Keratinocyte (primary cell): ENCODE measurements at regions not wholly inside any gene's neighbourhood (a gene's known extent, or its start where the extent isn't known, plus 50 kb on each side); places are given as distances from the start of the nearest gene placed in this dataset.

Source experiments
- CTCF ChIP-seq, 3 experiments: IDR thresholded peaks in 1 of 3; conservative IDR thresholded peaks in 1 of 3; optimal IDR thresholded peaks in 1 of 3; 2 replicates in 2 of 3; 3 replicates in 1 of 3; pipeline versions ENCODE3 to v1.5.1; 2011; ENCODE audit warnings: low read length in 3 of 3, mild to moderate bottlenecking in 3 of 3, moderate library complexity in 2 of 3, control low read depth in 1 of 3, inconsistent platforms in 1 of 3; ENCODE audit not compliant: insufficient read depth in 2 of 3; ENCODE audit errors: extremely low read depth in 1 of 3
- EZH2 ChIP-seq: IDR thresholded peaks from one replicate; pipeline ENCODE4 v1.6.1; 2012; ENCODE audit warnings: inconsistent platforms, mild to moderate bottlenecking, low read length, moderate library complexity

GRCh38 chr18:76263046-76264005, 231.7 kb downstream of the ZNF516 start:
- no peak for TF ChIP-seq CTCF (optimal IDR thresholded peaks at IDR 0.05 in 1 of 3, IDR thresholded peaks at IDR 0.05 in 1 of 3, conservative IDR thresholded peaks at IDR 0.05 in 1 of 3; ENCODE audit: extremely low read depth in 1 of 3, insufficient read depth in 2 of 3, low read length in 3 of 3)
- TF ChIP-seq EZH2 = no peak
